ENCODE measurements at regions not wholly inside any gene's neighbourhood (a gene's known extent, or its start where the extent isn't known, plus 50 kb on each side); places are given as distances from the start of the nearest gene placed in this dataset.

- no peaks in the 10 kb centered on the region for H3K9me2 ChIP-seq (replicated peaks; ENCODE audit: low read depth, low read length)
- H3K79me2 ChIP-seq (ENCODE audit: insufficient read depth, low read length), result no peaks in the 10 kb centered on the region
- no peaks in the 10 kb centered on the region for H4K20me1 ChIP-seq (ENCODE audit: insufficient read depth, low read length, poor library complexity, severe bottlenecking)
- H3K9ac ChIP-seq (ENCODE audit: low read depth, low read length, poor library complexity, severe bottlenecking), result no peak overlapping the region
- no peak overlapping the region for H3K4me2 ChIP-seq (ENCODE audit: low read depth, low read length, poor library complexity, severe bottlenecking)
- H2AFZ ChIP-seq (ENCODE audit: low read length), result no peak overlapping the region
- no peak for TF ChIP-seq CTCF (conservative IDR thresholded peaks at IDR 0.05; ENCODE audit: low read length)
- no peak for TF ChIP-seq EZH2phosphoT487 (IDR thresholded peaks at IDR 0.05; ENCODE audit: borderline replicate concordance)
- no peaks in the 10 kb centered on the region for H3K9me3 ChIP-seq (ENCODE audit: insufficient read depth, low read depth, low read length)
- H3K36me3 ChIP-seq (ENCODE audit: insufficient read depth, low read length), result no peaks in the 10 kb centered on the region
- H3K27me3 ChIP-seq (ENCODE audit: insufficient read depth, low read length, poor library complexity, severe bottlenecking), result no peaks in the 10 kb centered on the region
- H3F3A ChIP-seq (ENCODE audit: low read depth), result no peaks in the 10 kb centered on the region
- H3K4me3 ChIP-seq (ENCODE audit: low read length, poor library complexity, severe bottlenecking), result no peak overlapping the region
- no peaks in the 10 kb centered on the region for H3K4me1 ChIP-seq (ENCODE audit: insufficient read depth, low read length, poor library complexity, severe bottlenecking)
These were observed 110.6 kb downstream of the ASMT start for GRCh38 chrX:1725472-1725871.

- no peak overlapping the region for H2AFZ ChIP-seq (ENCODE audit: low read length)
- no peaks in the 10 kb centered on the region for H4K20me1 ChIP-seq (ENCODE audit: insufficient read depth, low read length, poor library complexity, severe bottlenecking)
- H3K79me2 ChIP-seq (ENCODE audit: insufficient read depth, low read length), result no peaks in the 10 kb centered on the region
- no peaks in the 10 kb centered on the region for H3F3A ChIP-seq (ENCODE audit: low read depth)
- no peak overlapping the region for H3K4me3 ChIP-seq (ENCODE audit: low read length, poor library complexity, severe bottlenecking)
- no peaks in the 10 kb centered on the region for H3K9me2 ChIP-seq (replicated peaks; ENCODE audit: low read depth, low read length)
- H3K36me3 ChIP-seq (ENCODE audit: insufficient read depth, low read length), result no peaks in the 10 kb centered on the region
- no peak overlapping the region for H3K4me2 ChIP-seq (ENCODE audit: low read depth, low read length, poor library complexity, severe bottlenecking)
- H3K4me1 ChIP-seq (ENCODE audit: insufficient read depth, low read length, poor library complexity, severe bottlenecking), result no peaks in the 10 kb centered on the region
- no peak overlapping the region for H3K9ac ChIP-seq (ENCODE audit: low read depth, low read length, poor library complexity, severe bottlenecking)
- H3K27me3 ChIP-seq (ENCODE audit: insufficient read depth, low read length, poor library complexity, severe bottlenecking), result no peaks in the 10 kb centered on the region
- H3K9me3 ChIP-seq (ENCODE audit: insufficient read depth, low read depth, low read length), result no peaks in the 10 kb centered on the region
- no peak for TF ChIP-seq CTCF (conservative IDR thresholded peaks at IDR 0.05; ENCODE audit: low read length)
These were observed 112.7 kb downstream of the ASMT start for GRCh38 chrX:1727531-1728027.

GRCh38 chrX:1734806-1735205 is 119.9 kb downstream of the ASMT start:
- no peaks in the 10 kb centered on the region for H3K4me1 ChIP-seq (ENCODE audit: insufficient read depth, low read length, poor library complexity, severe bottlenecking)
- H3K36me3 ChIP-seq (ENCODE audit: insufficient read depth, low read length), result no peaks in the 10 kb centered on the region
- H3K4me3 ChIP-seq (ENCODE audit: low read length, poor library complexity, severe bottlenecking), result no peak overlapping the region
- no peak for TF ChIP-seq EZH2phosphoT487 (IDR thresholded peaks at IDR 0.05; ENCODE audit: borderline replicate concordance)
- no peak for TF ChIP-seq CTCF (conservative IDR thresholded peaks at IDR 0.05; ENCODE audit: low read length)
- H4K20me1 ChIP-seq (ENCODE audit: insufficient read depth, low read length, poor library complexity, severe bottlenecking), result no peaks in the 10 kb centered on the region
- no peak overlapping the region for H3K4me2 ChIP-seq (ENCODE audit: low read depth, low read length, poor library complexity, severe bottlenecking)
- H3K27me3 ChIP-seq (ENCODE audit: insufficient read depth, low read length, poor library complexity, severe bottlenecking), result no peaks in the 10 kb centered on the region
- no peaks in the 10 kb centered on the region for H3K9me3 ChIP-seq (ENCODE audit: insufficient read depth, low read depth, low read length)
- no peaks in the 10 kb centered on the region for H3F3A ChIP-seq (ENCODE audit: low read depth)
- H3K79me2 ChIP-seq (ENCODE audit: insufficient read depth, low read length), result no peaks in the 10 kb centered on the region
- H3K9me2 ChIP-seq (replicated peaks; ENCODE audit: low read depth, low read length), result no peaks in the 10 kb centered on the region
- H3K9ac ChIP-seq (ENCODE audit: low read depth, low read length, poor library complexity, severe bottlenecking), result no peak overlapping the region
- no peak overlapping the region for H2AFZ ChIP-seq (ENCODE audit: low read length)

All from Loucy (cell line).